Epithelial cell of esophagus (primary cell): ENCODE measurements at regions not wholly inside any gene's neighbourhood (a gene's known extent, or its start where the extent isn't known, plus 50 kb on each side); places are given as distances from the start of the nearest gene placed in this dataset.

ENCODE experiments used
- DNase-seq: peaks from one replicate; pipeline ENCODE4 v3.0.0; 2010; ENCODE audit warnings: low read depth
- H3K4me3 ChIP-seq: 2 replicates; pipeline ENCODE4 v1.5.1; 2011; ENCODE audit warnings: mild to moderate bottlenecking, low read length, control low read depth
- TF ChIP-seq, protein P1 (sequence below): IDR thresholded peaks from 2 replicates; pipeline ENCODE4 v1.5.1; 2011; ENCODE audit warnings: low read depth, mild to moderate bottlenecking, low read length, control low read depth, inconsistent platforms; ENCODE audit not compliant: insufficient read depth; ENCODE audit errors: missing control alignments

GRCh38 chr16:86446279-86446678, 64.0 kb upstream of the FOXF1 start:
- TF ChIP-seq, protein P1, sequence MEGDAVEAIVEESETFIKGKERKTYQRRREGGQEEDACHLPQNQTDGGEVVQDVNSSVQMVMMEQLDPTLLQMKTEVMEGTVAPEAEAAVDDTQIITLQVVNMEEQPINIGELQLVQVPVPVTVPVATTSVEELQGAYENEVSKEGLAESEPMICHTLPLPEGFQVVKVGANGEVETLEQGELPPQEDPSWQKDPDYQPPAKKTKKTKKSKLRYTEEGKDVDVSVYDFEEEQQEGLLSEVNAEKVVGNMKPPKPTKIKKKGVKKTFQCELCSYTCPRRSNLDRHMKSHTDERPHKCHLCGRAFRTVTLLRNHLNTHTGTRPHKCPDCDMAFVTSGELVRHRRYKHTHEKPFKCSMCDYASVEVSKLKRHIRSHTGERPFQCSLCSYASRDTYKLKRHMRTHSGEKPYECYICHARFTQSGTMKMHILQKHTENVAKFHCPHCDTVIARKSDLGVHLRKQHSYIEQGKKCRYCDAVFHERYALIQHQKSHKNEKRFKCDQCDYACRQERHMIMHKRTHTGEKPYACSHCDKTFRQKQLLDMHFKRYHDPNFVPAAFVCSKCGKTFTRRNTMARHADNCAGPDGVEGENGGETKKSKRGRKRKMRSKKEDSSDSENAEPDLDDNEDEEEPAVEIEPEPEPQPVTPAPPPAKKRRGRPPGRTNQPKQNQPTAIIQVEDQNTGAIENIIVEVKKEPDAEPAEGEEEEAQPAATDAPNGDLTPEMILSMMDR, result no peak

GRCh38 chr16:86447228-86447627, 63.1 kb upstream of the FOXF1 start:
- DNase-seq, result no peak
- H3K4me3 ChIP-seq, result no peak overlapping the region
- TF ChIP-seq, protein P1, result no peak

More at GRCh38 chr16:86446279-86446678, 64.0 kb upstream of the FOXF1 start:
- H3K4me3 ChIP-seq, result no peak overlapping the region
- DNase-seq, result no peak

GRCh38 chr16:86448306-86448890, 61.9 kb upstream of the FOXF1 start:
- no peak overlapping the region for H3K4me3 ChIP-seq
- TF ChIP-seq, protein P1, result no peak

DNA sequence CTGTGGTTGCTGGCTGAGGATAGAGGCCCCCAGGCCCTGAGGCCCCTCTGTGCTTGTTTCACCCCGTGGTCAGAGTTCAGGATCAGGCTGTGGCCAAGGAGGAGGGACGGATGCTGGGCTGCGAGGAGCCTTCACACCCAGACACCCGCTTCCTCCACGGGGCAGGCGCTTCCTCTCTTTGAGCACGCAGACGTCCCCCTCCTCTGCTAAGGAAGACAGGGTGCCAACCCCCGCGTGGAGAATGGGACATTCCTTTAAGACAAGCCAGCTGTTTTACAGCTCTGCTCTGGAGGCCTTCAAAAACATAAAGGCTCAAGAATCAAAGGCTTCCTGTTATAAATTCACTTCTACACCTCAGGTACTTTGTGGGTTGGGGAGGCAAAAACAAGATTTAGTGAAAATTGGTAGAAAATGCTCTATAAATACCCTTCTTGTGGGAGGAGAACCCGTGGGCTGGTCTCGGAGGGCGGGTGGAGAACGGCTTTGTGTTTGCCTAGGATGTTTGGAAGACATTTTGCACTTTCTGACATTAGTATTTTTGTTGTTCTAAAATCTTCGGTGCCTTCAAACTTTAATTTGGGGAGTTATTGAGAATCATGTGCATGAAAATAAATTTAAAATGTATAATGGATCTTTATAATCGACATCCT, 60.8 kb upstream of the FOXF1 start:
- no peak for DNase-seq
- TF ChIP-seq, protein P1, result no peak

More at GRCh38 chr16:86448306-86448890, 61.9 kb upstream of the FOXF1 start:
- no peak for DNase-seq

DNA sequence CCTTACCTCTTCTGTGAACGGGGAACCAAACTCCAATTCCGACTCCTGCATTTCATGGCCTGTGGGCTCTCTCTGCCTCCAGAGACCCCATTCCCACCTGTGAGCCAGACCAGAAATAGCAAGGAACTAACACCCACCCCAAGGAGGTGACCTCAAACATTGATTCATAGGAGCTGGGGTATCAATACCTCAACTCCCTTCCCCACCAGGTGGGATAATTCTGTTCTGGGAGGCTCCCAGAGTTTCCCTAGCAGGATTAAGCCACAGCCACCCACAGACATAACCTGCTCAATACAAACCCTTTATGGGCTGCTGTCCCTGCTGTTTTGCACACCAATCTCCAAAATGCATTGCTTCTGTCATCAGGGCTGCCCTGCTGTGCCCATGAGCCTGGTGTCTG, 59.6 kb upstream of the FOXF1 start:
- no peak overlapping the region for H3K4me3 ChIP-seq
- TF ChIP-seq, protein P1, result no peak
- DNase-seq, result no peak

More for the DNA sequence above, 60.8 kb upstream of the FOXF1 start:
- no peak overlapping the region for H3K4me3 ChIP-seq

DNA sequence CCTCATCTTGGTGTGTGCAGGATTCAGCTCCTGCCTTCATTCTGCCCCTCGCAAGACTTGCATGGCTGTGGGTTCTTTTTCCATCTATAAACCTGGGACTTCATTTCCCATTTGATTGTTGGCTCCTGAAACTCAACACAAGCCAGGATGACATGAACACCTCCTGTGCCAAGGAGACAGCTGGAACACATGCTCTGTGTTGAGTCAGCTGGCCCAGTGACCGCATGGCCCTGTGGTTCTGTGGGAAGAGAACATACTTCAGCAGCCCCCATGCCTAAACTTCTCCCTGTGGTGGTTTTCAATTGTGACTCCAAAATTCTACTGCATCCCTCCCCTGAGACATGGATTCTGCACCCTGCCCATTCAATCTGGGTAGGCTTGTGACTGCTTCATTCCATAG, 57.9 kb upstream of the FOXF1 start:
- no peak overlapping the region for H3K4me3 ChIP-seq
- no peak for DNase-seq
- TF ChIP-seq, protein P1, result no peak

- TF ChIP-seq, protein P1, result no peak
- no peak for DNase-seq
- no peak overlapping the region for H3K4me3 ChIP-seq
Measured at GRCh38 chr16:86455116-86455515, 55.2 kb upstream of the FOXF1 start.
